ENCODE measurements at regions not wholly inside any gene's neighbourhood (a gene's known extent, or its start where the extent isn't known, plus 50 kb on each side); places are given as distances from the start of the nearest gene placed in this dataset.

DNA sequence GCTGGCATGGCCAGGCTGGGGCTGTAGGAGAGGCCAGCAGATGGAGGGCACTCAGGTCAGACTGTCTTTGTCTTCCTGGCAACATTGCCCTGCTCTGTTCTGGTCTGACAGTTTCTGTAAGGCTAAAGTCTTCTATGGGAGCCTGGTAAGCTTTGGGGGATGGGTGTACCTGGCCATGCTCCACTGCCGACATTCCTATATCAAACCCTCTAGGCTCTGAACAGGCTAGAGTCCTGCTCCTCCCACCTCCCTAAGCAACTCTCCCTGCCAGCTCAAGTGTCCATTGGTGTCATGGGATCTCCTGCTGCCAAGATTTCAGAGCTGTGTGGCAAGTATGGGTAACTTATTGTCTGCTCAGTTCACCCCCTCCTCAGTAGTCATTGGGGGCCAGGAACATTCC is 163.5 kb upstream of the UGT8 start:
- no peak for DNase-seq (ENCODE audit: low spot score)
- no peaks in the 10 kb centered on the region for H3K27me3 Mint-ChIP-seq (ENCODE audit: low read depth)
- TF ChIP-seq ELF4 (CRISPR knock-in tag; IDR thresholded peaks at IDR 0.05; ENCODE audit: low read depth) (no peak), KAT7 (CRISPR knock-in tag; IDR thresholded peaks at IDR 0.05; ENCODE audit: borderline replicate concordance) (no peak), NFATC4 (CRISPR knock-in tag; IDR thresholded peaks at IDR 0.05) (no peak), ATF1 (CRISPR knock-in tag; IDR thresholded peaks at IDR 0.05) (no peak), ZNF232 (CRISPR knock-in tag; IDR thresholded peaks at IDR 0.05) (no peak), ZNF263 (CRISPR knock-in tag; IDR thresholded peaks at IDR 0.05; ENCODE audit: low read depth) (no peak), JUN (CRISPR knock-in tag; IDR thresholded peaks at IDR 0.05) (no peak), MYBL2 (CRISPR knock-in tag; IDR thresholded peaks at IDR 0.05) (no peak), ZNF396 (CRISPR knock-in tag; IDR thresholded peaks at IDR 0.05; ENCODE audit: borderline replicate concordance) (no peak), OVOL2 (CRISPR knock-in tag; IDR thresholded peaks at IDR 0.05; ENCODE audit: borderline replicate concordance) (no peak), FOXP1 (CRISPR knock-in tag; IDR thresholded peaks at IDR 0.05; ENCODE audit: borderline replicate concordance) (no peak), ZNF671 (CRISPR knock-in tag; IDR thresholded peaks at IDR 0.05) (no peak)
- TF ChIP-seq, protein P1, sequence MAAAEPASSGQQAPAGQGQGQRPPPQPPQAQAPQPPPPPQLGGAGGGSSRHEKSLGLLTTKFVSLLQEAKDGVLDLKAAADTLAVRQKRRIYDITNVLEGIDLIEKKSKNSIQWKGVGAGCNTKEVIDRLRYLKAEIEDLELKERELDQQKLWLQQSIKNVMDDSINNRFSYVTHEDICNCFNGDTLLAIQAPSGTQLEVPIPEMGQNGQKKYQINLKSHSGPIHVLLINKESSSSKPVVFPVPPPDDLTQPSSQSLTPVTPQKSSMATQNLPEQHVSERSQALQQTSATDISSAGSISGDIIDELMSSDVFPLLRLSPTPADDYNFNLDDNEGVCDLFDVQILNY (CRISPR knock-in tag; IDR thresholded peaks at IDR 0.05), result no peak
- TF ChIP-seq, protein P2, sequence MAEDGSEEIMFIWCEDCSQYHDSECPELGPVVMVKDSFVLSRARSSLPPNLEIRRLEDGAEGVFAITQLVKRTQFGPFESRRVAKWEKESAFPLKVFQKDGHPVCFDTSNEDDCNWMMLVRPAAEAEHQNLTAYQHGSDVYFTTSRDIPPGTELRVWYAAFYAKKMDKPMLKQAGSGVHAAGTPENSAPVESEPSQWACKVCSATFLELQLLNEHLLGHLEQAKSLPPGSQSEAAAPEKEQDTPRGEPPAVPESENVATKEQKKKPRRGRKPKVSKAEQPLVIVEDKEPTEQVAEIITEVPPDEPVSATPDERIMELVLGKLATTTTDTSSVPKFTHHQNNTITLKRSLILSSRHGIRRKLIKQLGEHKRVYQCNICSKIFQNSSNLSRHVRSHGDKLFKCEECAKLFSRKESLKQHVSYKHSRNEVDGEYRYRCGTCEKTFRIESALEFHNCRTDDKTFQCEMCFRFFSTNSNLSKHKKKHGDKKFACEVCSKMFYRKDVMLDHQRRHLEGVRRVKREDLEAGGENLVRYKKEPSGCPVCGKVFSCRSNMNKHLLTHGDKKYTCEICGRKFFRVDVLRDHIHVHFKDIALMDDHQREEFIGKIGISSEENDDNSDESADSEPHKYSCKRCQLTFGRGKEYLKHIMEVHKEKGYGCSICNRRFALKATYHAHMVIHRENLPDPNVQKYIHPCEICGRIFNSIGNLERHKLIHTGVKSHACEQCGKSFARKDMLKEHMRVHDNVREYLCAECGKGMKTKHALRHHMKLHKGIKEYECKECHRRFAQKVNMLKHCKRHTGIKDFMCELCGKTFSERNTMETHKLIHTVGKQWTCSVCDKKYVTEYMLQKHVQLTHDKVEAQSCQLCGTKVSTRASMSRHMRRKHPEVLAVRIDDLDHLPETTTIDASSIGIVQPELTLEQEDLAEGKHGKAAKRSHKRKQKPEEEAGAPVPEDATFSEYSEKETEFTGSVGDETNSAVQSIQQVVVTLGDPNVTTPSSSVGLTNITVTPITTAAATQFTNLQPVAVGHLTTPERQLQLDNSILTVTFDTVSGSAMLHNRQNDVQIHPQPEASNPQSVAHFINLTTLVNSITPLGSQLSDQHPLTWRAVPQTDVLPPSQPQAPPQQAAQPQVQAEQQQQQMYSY (CRISPR knock-in tag; IDR thresholded peaks at IDR 0.05), result no peak
- TF ChIP-seq, protein P3, sequence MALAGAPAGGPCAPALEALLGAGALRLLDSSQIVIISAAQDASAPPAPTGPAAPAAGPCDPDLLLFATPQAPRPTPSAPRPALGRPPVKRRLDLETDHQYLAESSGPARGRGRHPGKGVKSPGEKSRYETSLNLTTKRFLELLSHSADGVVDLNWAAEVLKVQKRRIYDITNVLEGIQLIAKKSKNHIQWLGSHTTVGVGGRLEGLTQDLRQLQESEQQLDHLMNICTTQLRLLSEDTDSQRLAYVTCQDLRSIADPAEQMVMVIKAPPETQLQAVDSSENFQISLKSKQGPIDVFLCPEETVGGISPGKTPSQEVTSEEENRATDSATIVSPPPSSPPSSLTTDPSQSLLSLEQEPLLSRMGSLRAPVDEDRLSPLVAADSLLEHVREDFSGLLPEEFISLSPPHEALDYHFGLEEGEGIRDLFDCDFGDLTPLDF (CRISPR knock-in tag; IDR thresholded peaks at IDR 0.05), result no peak
- TF ChIP-seq, protein P4, sequence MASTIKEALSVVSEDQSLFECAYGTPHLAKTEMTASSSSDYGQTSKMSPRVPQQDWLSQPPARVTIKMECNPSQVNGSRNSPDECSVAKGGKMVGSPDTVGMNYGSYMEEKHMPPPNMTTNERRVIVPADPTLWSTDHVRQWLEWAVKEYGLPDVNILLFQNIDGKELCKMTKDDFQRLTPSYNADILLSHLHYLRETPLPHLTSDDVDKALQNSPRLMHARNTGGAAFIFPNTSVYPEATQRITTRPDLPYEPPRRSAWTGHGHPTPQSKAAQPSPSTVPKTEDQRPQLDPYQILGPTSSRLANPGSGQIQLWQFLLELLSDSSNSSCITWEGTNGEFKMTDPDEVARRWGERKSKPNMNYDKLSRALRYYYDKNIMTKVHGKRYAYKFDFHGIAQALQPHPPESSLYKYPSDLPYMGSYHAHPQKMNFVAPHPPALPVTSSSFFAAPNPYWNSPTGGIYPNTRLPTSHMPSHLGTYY (CRISPR knock-in tag; IDR thresholded peaks at IDR 0.05), result no peak
- TF ChIP-seq, protein P5, sequence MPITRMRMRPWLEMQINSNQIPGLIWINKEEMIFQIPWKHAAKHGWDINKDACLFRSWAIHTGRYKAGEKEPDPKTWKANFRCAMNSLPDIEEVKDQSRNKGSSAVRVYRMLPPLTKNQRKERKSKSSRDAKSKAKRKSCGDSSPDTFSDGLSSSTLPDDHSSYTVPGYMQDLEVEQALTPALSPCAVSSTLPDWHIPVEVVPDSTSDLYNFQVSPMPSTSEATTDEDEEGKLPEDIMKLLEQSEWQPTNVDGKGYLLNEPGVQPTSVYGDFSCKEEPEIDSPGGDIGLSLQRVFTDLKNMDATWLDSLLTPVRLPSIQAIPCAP (CRISPR knock-in tag; IDR thresholded peaks at IDR 0.05), result no peak
- TF ChIP-seq, protein P6, sequence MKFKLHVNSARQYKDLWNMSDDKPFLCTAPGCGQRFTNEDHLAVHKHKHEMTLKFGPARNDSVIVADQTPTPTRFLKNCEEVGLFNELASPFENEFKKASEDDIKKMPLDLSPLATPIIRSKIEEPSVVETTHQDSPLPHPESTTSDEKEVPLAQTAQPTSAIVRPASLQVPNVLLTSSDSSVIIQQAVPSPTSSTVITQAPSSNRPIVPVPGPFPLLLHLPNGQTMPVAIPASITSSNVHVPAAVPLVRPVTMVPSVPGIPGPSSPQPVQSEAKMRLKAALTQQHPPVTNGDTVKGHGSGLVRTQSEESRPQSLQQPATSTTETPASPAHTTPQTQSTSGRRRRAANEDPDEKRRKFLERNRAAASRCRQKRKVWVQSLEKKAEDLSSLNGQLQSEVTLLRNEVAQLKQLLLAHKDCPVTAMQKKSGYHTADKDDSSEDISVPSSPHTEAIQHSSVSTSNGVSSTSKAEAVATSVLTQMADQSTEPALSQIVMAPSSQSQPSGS (CRISPR knock-in tag; IDR thresholded peaks at IDR 0.05; ENCODE audit: borderline replicate concordance, low read depth), result no peak
- TF ChIP-seq, protein P7, sequence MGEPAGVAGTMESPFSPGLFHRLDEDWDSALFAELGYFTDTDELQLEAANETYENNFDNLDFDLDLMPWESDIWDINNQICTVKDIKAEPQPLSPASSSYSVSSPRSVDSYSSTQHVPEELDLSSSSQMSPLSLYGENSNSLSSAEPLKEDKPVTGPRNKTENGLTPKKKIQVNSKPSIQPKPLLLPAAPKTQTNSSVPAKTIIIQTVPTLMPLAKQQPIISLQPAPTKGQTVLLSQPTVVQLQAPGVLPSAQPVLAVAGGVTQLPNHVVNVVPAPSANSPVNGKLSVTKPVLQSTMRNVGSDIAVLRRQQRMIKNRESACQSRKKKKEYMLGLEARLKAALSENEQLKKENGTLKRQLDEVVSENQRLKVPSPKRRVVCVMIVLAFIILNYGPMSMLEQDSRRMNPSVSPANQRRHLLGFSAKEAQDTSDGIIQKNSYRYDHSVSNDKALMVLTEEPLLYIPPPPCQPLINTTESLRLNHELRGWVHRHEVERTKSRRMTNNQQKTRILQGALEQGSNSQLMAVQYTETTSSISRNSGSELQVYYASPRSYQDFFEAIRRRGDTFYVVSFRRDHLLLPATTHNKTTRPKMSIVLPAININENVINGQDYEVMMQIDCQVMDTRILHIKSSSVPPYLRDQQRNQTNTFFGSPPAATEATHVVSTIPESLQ (CRISPR knock-in tag; IDR thresholded peaks at IDR 0.05), result no peak
- TF ChIP-seq, protein P8, sequence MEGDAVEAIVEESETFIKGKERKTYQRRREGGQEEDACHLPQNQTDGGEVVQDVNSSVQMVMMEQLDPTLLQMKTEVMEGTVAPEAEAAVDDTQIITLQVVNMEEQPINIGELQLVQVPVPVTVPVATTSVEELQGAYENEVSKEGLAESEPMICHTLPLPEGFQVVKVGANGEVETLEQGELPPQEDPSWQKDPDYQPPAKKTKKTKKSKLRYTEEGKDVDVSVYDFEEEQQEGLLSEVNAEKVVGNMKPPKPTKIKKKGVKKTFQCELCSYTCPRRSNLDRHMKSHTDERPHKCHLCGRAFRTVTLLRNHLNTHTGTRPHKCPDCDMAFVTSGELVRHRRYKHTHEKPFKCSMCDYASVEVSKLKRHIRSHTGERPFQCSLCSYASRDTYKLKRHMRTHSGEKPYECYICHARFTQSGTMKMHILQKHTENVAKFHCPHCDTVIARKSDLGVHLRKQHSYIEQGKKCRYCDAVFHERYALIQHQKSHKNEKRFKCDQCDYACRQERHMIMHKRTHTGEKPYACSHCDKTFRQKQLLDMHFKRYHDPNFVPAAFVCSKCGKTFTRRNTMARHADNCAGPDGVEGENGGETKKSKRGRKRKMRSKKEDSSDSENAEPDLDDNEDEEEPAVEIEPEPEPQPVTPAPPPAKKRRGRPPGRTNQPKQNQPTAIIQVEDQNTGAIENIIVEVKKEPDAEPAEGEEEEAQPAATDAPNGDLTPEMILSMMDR (IDR thresholded peaks at IDR 0.05), result no peak
- peaks cover 8% of the 10 kb centered on the region for H3K4me1 Mint-ChIP-seq
- H3K9me3 Mint-ChIP-seq, result peaks cover 29% of the 10 kb centered on the region
- ChIA-PET POLR2A (no interaction called here), CTCF (interaction anchor here (0.6 kb wide), 1 partner anchor 11 kb away, joined by 4 read pairs; no protein-coding TSS in a partner anchor)
- no peak overlapping the region for H3K27ac Mint-ChIP-seq
- peak; percentile 60 for ATAC-seq
- no peak overlapping the region for H3K4me3 Mint-ChIP-seq
- H3K36me3 Mint-ChIP-seq, result peaks cover 7% of the 10 kb centered on the region

Data from WTC11 (cell line).